GM19438 (cell line): ENCODE measurements at regions not wholly inside any gene's neighbourhood (a gene's known extent, or its start where the extent isn't known, plus 50 kb on each side); places are given as distances from the start of the nearest gene placed in this dataset.

Source experiments
- ATAC-seq: cut with Tn5 transposase; IDR thresholded peaks from one replicate; pipeline ENCODE4 v1.9.1; 2021; ENCODE audit warnings: low read depth; ENCODE audit not compliant: unreplicated experiment

DNA sequence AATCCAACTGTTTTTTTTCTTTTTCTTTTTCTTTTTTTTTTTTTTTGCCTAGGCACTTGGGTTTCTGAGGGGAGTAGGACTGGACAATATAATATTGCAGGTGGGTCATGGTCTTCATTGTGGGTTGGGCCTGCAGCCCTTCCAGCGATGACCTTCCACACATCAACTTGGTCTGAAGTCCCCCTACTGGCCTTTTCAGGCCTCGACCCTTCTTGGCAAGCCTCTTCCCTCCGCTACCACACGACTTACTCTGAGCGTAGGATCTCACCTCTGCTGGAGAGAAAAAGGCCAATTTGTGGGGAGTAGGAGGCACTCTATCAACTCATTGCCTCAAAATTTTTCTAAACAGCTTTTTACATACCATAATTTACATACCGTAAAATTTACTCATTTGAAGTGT is 51.1 kb upstream of the GRIK3 start:
- no peak for ATAC-seq

- no peak for ATAC-seq
These were observed 55.4 kb upstream of the GRIK3 start for GRCh38 chr1:37089750-37090149.

- ATAC-seq = no peak
These were observed 56.4 kb upstream of the GRIK3 start for GRCh38 chr1:37090671-37091070.

- ATAC-seq = no peak
These were observed 58.6 kb upstream of the GRIK3 start for GRCh38 chr1:37092937-37093336.

- ATAC-seq = no peak
These were observed 60.0 kb upstream of the GRIK3 start for GRCh38 chr1:37094302-37094701.

DNA sequence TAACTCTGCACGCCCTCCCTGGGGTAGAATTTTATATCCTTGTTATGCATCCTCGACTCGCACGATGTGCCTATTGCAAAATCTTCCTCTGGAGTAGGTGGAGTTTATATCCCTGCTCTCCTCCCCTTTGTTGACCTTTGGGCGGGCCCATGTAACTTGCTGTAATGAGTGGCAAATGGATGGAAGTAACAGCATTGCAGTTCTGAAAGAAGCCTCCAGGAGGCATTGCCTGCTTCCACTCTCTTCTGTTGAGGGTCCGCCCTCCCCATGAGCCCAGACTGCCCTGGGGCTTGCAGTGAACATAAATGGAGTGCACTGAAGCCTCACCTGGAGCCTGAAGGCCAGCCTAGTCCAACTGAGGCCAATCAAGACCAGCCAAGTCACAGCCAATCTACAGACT is 62.2 kb upstream of the GRIK3 start:
- ATAC-seq = no peak

- ATAC-seq = no peak
These were observed 63.4 kb upstream of the GRIK3 start for GRCh38 chr1:37097731-37098130.

DNA sequence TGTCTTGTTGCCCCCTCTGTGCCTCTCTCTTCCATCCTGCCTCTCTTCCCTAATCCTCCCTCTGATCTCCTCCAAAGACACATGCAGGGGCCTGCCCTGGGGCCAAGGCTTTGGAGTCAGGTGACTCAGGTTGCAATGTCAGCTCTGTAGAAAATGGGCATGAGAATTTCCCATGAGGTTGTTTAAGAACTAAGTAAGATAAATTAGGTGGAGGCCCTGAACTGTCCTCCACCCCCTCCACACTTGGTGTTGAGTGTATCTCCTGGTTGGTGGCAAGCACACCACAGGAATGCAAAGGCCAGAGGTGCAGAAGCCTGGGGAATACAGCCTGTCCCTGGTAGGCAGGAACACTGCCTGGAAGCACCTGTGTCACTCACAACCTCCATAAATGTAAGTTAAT is 63.9 kb upstream of the GRIK3 start:
- ATAC-seq = no peak

- ATAC-seq = no peak
These were observed 66.0 kb upstream of the GRIK3 start for GRCh38 chr1:37100310-37100709.

DNA sequence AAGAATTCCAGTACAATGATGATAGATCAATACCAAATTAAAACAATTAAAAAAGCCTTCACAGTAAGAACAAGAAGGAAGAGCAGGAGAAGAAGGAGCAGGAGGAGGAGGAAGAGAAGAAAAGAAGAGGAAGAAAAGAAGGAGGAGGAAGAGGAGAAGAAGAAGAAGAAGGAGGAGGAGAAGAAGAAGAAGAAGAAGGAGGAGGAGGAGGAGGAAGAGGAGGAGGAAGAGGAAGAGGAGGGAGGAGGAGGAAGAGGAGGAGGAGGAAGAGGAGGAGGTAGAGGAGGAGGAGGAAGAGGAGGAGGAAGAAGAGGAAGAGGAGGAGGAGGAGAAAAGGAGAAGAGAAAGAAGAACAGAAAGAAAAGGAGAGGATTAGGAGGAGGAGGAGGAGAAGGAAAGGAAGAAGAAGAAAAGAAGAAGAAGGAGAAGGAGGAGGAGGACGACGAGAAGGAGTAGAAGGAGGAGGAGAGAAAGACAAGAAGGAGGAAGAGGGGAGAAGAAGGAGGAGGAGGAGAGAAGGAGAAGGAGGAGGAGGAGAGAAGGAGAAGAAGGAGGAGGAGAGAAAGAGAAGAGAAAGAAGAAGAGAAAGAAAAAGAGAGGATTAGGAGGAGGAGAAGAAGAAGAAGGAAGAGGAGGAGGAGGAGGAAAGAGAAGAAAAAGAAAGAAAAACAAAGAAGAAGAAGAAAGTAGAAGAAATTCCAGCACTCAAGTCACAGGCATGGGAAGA is 68.5 kb upstream of the GRIK3 start:
- no peak for ATAC-seq

GRCh38 chr1:37105911-37106310 is 71.6 kb upstream of the GRIK3 start:
- no peak for ATAC-seq

GRCh38 chr1:37107153-37107907 is 73.0 kb upstream of the GRIK3 start:
- no peak for ATAC-seq

- no peak for ATAC-seq
These were observed 74.4 kb upstream of the GRIK3 start for GRCh38 chr1:37108596-37109188.

GRCh38 chr1:37112430-37112829 is 78.1 kb upstream of the GRIK3 start:
- no peak for ATAC-seq

DNA sequence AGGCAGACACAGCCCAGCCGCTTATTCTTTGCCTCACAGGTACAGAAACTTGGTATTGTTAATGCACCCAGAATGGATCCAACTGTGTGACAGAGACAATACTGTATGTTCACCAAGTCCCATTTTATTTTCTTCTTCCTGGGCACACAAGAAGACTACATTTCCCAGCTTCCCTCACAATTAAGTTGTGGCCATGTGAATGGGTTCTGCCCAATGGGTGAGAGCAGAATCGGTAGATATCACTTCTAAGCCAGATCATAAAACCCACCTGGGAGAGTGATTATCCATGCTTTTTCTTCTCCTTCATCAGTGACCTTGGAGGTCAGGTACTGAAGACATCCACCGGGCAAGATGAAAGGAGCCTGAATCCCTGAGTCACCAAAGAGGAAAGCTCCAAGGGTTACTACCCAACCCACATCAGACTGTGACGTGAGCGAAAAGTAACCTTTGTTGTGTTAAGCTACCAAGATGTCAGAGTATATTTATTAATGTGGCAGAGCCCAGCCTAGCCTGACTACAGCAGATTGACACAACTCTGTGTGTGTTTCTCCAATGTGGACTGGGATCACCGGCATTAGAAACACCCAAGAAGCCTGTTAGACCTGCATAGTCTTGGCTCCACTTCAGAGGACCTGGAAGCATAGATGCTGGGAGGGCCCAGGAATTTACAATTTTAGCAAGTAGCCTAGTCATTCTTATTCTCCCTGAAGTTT is 79.1 kb upstream of the GRIK3 start:
- no peak for ATAC-seq

GRCh38 chr1:37118790-37119189 is 84.5 kb upstream of the GRIK3 start:
- no peak for ATAC-seq

- ATAC-seq = no peak
These were observed 86.0 kb upstream of the GRIK3 start for GRCh38 chr1:37120279-37120678.

DNA sequence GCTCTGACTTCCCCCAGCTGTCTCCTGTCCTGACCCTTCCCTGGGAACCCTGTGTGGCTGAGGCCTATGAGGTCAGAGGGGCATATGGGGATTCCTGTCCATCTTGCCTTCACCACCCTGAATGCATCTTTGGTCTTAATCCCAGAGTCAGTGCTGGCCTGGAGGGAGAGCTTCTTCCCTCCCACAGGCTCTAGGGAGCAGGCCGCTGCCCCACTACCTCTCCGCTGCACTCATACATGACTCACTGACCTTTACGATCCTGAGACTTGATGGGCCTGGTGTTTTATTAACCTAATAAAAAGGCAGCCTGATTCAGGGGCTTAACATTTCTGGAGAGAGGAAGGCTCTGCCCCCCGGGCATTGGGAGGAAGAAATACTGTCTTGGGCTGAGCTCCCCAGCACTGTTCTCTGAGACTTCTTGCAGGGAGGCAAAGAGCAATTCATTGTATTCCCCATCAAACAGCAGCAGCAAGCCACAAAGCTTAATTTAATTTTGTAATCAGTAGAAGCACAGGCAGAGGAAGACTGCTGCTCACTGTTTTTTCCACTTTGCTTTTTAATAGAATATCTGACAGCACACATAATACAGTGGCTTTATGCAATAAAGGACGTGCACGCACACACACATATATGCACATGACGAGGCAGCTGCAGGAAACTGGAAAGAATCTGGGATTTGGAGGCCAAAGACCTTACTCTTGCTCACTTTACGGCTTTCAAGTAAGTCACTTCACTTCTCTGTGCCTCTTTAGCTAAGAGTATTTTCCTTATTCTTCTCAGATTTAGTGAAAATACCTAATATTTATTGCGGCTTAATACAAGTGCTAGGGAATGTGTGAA is 89.2 kb upstream of the GRIK3 start:
- no peak for ATAC-seq

DNA sequence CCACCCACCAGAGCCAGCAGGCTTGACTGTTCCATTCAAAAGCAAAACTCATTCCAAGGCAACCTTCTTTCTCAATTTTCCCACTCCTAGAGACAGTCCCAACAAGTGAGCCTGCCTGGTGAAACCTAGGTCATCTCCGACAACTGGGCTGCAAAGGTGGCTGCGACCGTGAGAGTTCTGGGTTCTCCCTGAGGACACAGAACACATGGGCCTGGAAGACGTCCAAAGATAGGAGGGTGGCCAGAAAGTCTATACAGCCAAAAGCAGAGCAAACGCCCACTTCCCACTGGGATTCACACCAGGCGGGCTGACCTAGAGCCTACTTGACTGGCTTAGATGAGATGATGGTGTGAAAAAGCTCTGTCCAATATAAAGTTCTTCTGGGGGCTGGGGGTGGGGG is 90.2 kb upstream of the GRIK3 start:
- ATAC-seq = no peak

- no peak for ATAC-seq
These were observed 91.0 kb upstream of the GRIK3 start for GRCh38 chr1:37125295-37125694.
